ENCODE measurements at regions not wholly inside any gene's neighbourhood (a gene's known extent, or its start where the extent isn't known, plus 50 kb on each side); places are given as distances from the start of the nearest gene placed in this dataset.
"Not testable (repeated sequence)": the region's sequence is repeated elsewhere in the genome, so short reads cannot be mapped to it uniquely, and the experiment has no call there.

GRCh38 chr5:58197875-58198274, 262.0 kb downstream of the PLK2 start:
- DNase-seq = no peak

GRCh38 chr5:58191443-58191842, 268.4 kb downstream of the PLK2 start:
- DNase-seq = no peak

- DNase-seq = no peak
Measured at GRCh38 chr5:58188262-58188651, 271.6 kb downstream of the PLK2 start.

GRCh38 chr5:58187432-58188261, 272.2 kb downstream of the PLK2 start:
- no peak for DNase-seq

GRCh38 chr5:58185801-58186200, 274.1 kb downstream of the PLK2 start:
- no peak for DNase-seq

- DNase-seq = no peak
Measured at GRCh38 chr5:58185397-58185796, 274.5 kb downstream of the PLK2 start.

GRCh38 chr5:58184910-58185309, 275.0 kb downstream of the PLK2 start:
- DNase-seq = no peak

- no peak for DNase-seq
Measured at GRCh38 chr5:58183786-58184085, 276.1 kb downstream of the PLK2 start.

GRCh38 chr5:58183078-58183785, 276.7 kb downstream of the PLK2 start:
- no peak for DNase-seq

- no peak for DNase-seq
Measured at GRCh38 chr5:58182287-58182841, 277.5 kb downstream of the PLK2 start.

- DNase-seq = no peak
Measured at GRCh38 chr5:58181578-58182286, 278.2 kb downstream of the PLK2 start.

- no peak for DNase-seq
Measured at GRCh38 chr5:58172946-58173345, 286.9 kb downstream of the PLK2 start.

GRCh38 chr5:58165152-58165551, 294.7 kb downstream of the PLK2 start:
- no peak for DNase-seq

GRCh38 chr5:58161889-58162288, 298.0 kb downstream of the PLK2 start:
- DNase-seq = not testable (repeated sequence)

- no peak for DNase-seq
Measured at GRCh38 chr5:58156973-58157701, 302.7 kb downstream of the PLK2 start.

GRCh38 chr5:58156361-58156760, 303.5 kb downstream of the PLK2 start:
- no peak for DNase-seq

GRCh38 chr5:58153255-58153654, 306.6 kb downstream of the PLK2 start:
- DNase-seq = no peak

- DNase-seq = no peak
Measured at GRCh38 chr5:58151414-58151813, 308.5 kb downstream of the PLK2 start.

GRCh38 chr5:58150926-58151325, 309.0 kb downstream of the PLK2 start:
- no peak for DNase-seq

- no peak for DNase-seq
Measured at GRCh38 chr5:58149746-58150145, 310.1 kb downstream of the PLK2 start.

GRCh38 chr5:58149345-58149744, 310.5 kb downstream of the PLK2 start:
- DNase-seq = no peak

GRCh38 chr5:58148254-58148775, 311.6 kb downstream of the PLK2 start:
- no peak for DNase-seq

Measured in activated T-cell treated with anti-CD3 and anti-CD28 coated beads for 4 hours (primary cell).